GM21723 (cell line): ENCODE measurements at regions not wholly inside any gene's neighbourhood (a gene's known extent, or its start where the extent isn't known, plus 50 kb on each side); places are given as distances from the start of the nearest gene placed in this dataset.
"Not testable (repeated sequence)": the region's sequence is repeated elsewhere in the genome, so short reads cannot be mapped to it uniquely, and the experiment has no call there.

Experiments used
- ATAC-seq: cut with Tn5 transposase; IDR thresholded peaks from one replicate; pipeline ENCODE4 v1.9.1; 2021; ENCODE audit warnings: mild to moderate bottlenecking, moderate library complexity; ENCODE audit not compliant: unreplicated experiment

- ATAC-seq, result no peak
These were observed 215.6 kb downstream of the SYK start for GRCh38 chr9:91017245-91017644.

DNA sequence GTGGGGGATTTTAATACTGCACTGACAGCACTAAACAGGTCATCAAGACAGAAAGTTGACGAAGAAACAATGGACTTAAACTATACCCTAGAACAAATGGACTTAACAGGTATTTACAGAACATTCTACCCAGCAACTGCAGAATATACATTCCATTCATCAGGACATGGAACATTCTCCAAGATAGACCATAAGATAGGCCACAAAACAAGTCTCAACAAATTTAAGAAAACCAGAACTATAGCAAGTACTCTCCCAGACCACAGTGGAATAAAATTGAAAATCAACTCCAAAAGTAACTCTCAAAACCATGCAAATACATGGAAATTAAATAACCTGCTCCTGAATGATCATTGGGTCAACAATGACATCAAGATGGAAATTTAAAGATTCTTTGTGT lies 218.3 kb downstream of the SYK start:
- not testable (repeated sequence) for ATAC-seq

DNA sequence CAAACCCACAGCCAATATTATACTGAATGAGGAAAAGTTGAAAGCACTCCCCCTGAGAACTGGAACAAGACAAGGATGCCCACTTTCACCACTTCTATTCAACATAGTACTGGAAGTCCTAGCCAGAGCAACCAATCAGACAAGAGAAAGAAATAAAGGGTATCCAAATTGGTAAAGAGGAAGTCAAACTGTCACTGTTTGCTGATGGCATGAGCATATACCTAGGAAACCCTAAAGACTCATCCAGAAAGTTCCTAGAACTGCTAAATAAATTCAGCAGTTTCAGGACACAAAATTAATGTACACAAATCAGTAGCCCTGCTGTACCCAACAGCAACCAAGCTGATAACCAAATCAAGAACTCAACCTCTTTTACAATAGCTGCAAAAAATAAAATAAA lies 220.0 kb downstream of the SYK start:
- not testable (repeated sequence) for ATAC-seq

DNA sequence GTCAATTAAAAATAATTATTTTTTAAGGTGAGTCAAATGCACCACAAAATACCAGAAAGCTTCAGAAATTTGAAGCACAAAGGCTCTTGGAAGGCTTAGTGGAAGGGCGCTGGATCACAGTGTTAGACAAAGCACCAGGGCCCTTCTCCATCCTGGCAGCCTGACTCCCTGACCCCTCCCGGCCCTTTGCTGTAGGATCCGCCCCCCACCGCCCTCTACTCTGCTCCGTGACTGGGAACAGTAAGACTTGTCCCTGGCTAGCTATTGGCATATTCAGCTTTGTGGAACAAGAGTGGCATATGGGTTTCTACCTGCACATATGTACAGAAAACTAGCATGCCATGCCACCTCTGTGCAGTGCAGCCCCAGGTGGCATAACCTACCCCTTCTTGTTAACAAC lies 222.1 kb downstream of the SYK start:
- ATAC-seq, result no peak

DNA sequence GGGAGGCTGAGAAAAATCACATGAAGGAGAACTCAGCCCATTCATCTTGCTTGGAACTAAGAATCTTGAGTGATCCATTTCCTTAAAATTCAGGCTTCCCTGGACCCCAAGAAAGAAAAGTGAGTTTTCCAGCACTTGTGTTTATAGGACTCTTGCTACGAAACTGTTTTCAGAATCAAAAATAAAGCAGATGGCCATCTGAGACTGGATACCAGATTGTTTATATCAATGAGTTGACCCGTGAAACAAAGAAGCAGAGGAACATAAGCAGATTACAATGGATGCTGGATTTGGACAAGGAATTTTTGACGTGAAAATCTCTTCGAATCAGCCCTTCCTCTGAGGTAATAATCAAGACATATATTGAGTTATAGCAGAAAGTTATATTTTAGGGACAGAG lies 223.2 kb downstream of the SYK start:
- ATAC-seq, result no peak

DNA sequence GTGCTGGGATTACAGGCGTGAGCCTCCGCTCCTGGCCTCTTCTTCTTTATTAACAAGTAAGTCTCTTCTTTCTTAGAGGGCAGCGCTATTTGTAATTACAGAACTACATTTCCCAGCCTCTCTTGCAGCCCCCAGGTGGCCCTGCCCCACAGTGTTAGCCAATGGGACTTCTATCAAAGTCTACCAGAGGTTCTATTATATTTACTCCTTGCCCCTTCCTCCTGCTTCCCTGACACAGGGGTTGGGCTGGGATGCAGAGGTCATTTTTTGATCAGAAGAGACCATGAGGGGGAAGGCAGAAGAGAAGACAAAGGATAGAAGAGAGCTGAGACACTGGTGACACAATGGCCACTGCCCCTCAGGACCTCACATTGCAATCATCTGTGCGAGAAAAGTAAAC lies 224.2 kb downstream of the SYK start:
- no peak for ATAC-seq

GRCh38 chr9:91026266-91026665 lies 224.6 kb downstream of the SYK start:
- no peak for ATAC-seq

- no peak for ATAC-seq
These were observed 225.4 kb downstream of the SYK start for GRCh38 chr9:91027005-91027404.

DNA sequence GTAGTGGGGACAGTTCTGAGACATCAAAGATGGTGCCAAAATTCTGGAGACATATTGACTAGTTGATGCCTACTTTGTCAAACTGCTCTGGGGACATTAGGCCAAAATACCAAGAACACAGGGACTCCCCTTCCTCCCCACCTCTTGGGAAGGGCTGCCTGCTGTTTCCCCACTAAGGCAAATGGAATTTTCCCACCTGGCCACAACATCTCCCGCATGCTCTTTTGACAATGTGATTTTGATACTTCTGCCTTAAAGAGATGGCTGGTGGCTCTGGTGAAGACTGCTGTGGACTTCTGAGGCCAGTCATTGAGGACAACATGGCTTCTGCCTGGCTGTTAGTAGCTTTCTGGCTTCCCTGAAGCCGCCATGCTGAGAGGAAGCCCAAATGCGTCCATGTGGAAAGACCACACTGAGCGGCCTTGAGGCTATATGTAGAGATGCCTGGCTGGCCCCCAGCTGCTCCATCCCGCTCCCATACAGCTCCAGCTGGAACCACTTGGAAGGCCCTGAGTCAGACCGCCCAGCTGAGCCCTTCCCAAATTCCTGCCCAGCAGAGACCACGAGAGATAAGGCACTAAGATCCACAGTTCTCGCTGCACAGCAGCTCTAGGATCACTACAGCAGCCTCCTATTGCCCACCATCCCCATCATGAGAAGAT lies 226.7 kb downstream of the SYK start:
- no peak for ATAC-seq

- ATAC-seq, result no peak
These were observed 228.2 kb downstream of the SYK start for GRCh38 chr9:91029650-91030361.

DNA sequence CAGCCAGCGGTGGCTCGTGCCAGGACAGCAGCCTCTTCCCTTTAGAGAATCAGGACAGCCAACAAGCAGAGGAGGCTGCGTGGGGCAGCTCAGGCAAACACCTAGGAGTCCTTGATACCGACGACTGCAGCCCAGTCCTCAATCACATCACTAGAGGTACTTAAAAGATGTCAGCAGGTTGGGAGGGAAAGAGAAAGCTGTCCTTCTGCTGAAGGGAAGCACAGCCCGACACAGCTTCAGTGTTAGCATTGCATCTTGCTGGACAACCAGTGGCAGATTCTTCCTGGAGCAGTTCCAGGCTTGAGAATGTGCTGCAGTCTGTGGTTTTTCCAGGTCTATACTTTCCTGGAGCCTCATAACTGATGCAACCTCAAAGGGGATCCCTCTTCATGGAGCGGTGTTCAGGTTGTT lies 230.5 kb downstream of the SYK start:
- ATAC-seq, result no peak

- ATAC-seq, result no peak
These were observed 231.7 kb downstream of the SYK start for GRCh38 chr9:91033270-91033669.

DNA sequence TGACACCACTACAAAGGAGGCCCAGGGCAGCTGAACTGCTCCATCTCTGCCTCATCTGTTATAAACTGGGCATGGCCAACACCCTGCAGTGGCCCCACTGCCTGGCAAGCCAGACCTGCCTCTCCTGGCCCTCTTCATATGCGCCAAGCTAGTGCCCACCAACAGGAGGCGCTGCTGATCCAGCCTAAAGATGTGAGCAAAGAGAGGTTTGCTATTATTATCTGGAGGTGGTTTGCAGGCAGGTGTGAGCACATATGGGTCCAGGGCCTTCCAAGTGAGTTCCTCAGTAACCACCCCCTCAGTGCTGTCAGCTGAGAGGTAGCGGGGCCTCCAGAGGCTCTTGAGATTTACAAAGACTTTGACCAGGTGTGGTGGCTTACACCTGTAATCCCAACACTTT lies 232.2 kb downstream of the SYK start:
- ATAC-seq, result no peak

DNA sequence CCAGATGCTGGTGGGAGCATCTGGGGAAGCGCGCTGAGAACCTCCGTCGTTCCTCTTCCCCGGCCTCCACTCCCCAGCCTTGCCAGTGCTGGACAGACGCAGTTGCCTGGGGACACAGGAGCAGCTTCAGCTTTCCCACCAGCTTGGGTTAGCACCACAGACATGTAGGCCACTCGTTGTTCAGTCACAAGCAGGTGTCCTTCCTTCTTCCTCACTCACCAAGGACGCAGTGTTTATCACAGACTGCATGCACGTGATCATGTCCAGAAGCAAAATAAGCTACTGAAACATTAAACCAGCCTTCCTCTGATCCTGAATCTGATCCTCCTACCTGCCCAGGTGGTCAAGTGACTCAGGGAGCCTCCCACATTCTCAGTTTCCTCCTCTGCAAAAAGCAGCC lies 232.9 kb downstream of the SYK start:
- no peak for ATAC-seq

- ATAC-seq, result no peak
These were observed 233.6 kb downstream of the SYK start for GRCh38 chr9:91034976-91035824.

DNA sequence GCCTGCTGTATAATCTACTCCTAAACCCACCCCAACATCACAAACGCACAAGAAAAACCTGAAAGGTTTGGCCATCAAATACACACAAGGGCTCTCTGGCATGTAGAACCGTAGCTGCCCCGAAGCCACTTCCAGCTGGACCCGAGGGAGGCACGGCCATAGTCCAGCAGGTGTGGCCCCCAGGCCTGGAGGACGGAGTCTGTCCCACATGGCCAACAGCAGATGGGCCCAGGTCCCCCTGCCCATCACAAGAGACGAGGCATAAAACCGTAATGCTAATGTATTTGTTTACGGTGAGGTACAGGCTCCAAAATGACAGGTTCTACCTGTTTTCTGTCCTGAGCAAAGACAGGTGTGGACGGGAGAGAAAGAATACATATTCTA lies 234.2 kb downstream of the SYK start:
- no peak for ATAC-seq

GRCh38 chr9:91036356-91036755 lies 234.7 kb downstream of the SYK start:
- no peak for ATAC-seq

DNA sequence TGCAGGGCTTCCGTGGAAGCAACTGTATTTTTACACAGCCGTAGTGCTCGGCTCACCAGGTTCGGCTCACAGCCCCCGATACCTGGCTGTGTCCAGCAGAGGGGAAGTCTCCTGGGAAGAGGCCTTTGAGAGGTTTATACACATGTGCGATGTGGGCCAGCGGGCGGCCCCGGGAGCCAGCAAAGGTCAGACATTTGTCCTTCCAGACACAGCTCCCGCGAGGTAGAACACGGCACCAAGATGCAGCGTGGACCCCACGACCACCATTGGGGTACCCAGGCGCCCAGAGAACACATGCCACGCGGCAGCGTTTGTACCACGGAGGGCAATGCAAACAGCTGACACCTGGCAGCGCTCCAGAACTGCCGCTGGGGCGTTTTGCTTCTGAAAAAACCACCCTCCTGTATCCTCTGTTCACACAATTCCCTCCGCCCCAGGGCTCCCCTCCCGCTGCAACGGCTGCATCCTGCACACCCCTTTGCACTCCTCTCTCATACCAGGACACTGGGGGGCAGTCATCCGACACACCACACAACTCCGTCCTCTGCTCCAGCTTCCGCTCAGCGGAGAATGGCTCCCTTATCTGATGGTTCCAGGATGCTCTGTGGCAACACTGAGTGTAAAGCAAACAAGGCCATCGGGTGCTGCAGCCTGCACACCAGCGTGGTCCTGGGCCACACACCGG lies 235.3 kb downstream of the SYK start:
- no peak for ATAC-seq

GRCh38 chr9:91037511-91038482 lies 236.2 kb downstream of the SYK start:
- no peak for ATAC-seq

- no peak for ATAC-seq
These were observed 237.0 kb downstream of the SYK start for GRCh38 chr9:91038483-91039124.
